Smooth muscle cell of the brain vasculature (primary cell): ENCODE measurements at regions not wholly inside any gene's neighbourhood (a gene's known extent, or its start where the extent isn't known, plus 50 kb on each side); places are given as distances from the start of the nearest gene placed in this dataset.

Experiments used
- DNase-seq: peaks from one replicate; pipeline ENCODE4 v3.0.0-alpha.2; 2012; ENCODE audit warnings: low read depth, low spot score

DNA sequence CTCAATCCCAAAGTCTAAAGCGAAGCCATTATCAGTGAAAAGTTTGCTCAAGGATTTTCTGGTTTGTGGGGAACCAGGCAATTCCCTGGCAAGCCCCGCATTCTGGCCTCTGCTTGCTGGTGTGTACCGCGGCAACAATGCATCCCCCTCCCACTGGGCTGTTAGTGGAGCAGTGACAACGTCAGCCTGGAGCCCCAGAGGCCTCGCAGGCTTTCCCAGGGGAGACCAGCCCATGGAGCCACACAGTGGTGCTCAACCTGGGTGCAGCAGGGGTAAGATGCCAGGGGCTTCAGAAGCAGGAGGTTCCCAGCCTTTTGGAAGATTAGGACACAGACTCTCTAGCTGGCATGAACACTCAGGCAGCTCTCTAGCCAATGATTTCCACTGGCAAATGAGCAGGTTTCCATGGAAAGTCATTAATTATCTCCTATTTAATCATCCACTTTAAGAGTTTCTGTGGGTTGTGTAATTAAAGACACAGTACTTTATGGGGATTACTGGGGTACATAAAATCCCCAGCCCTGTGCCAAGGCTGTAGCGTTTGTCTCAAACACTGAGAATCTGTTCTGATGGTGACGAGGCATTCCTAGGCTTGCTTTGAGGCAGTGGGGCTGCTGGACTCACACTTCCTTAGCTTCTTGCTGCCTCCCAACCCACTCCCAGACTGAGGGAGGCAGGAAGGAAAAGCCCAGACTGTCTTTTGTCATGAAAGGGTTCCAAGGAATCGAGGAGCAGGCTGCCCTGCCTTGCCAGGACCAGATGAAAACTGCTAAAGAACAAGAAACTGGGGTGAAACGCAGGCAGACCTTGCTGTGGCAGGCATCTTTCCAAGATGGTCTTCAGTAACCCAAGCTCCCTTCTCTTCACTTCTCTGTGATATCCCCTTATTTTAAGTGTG, 411.9 kb upstream of the SHH start:
- no peak for DNase-seq

DNA sequence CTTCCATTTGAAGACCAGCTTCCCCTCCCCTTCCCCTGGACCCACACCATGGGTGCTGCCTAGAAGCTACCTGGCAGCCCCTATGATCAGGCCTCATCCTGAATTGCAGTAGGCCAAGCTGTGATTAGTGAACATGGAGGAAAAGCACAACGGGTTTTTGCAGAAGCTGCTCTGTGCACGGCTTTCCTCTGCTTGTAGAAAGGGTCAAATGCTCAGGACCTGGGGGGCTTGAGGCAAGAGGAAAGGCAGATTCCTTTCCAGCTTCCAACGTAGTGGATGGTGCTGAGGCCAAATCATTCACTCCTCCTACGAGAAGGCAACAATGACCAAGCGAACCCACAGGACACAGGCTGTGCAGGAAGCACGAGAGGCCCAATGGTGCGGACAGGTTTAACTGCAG, 410.3 kb upstream of the SHH start:
- no peak for DNase-seq

DNA sequence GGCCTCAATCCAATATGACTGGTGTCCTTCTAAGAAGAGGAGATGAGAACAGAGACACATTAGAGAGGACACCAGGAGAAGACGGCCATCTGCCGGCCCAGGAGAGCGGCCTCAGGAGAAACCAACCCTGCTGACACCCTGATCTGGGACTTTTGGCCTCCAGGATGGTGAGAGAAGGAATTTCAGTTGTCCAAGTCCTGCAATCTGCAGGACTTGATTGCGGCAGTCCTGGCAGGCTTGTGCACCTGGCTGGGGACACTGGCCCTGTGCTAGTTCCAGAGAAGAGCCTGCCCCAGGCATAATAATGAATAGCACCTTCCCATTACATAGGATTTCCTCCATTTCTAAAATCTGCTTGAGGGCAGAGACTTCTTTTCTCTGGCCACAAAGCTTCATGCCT, 409.9 kb upstream of the SHH start:
- DNase-seq = no peak

DNA sequence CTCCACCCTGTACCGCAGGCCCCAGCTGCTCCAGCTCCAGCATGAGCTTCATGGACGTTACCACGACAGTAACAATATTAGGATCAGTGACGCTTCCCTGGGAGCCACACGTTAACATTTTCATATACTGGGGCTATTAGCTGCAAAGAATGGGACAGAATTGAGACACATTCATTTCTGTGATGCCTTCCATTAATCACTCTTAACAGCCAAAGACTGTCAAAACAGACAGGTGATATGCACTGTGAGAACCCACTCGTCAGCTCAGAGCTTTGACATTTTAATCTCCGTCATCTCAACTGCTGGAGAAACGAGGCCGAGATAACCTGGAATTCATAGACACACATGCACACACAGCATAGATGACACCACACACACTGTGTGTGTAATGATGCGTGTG, 408.4 kb upstream of the SHH start:
- DNase-seq = no peak

DNA sequence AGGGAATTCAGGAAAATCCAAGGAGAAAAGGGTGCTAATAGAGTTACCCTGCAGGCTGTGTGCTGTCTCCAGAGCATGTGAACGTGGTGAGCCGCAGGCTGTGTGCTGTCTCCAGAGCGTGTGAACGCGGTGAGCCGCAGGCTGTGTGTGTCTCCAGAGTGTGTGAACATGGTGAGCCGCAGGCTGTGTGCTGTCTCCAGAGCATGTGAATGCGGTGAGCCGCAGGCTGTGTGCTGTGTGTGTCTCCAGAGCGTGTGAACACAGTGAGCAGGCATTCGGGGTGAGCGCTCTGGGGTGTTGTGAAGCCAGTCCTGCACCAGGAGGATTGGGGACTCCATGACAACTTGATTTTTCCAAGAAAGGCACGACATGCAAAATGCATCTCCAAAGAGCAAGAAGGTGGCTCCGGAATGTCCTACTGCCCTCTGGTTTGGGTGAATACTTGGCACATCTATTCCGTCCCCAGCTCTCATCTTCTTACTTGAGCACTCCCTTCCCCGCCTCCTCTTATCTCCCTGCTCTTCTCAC, 407.9 kb upstream of the SHH start:
- no peak for DNase-seq

DNA sequence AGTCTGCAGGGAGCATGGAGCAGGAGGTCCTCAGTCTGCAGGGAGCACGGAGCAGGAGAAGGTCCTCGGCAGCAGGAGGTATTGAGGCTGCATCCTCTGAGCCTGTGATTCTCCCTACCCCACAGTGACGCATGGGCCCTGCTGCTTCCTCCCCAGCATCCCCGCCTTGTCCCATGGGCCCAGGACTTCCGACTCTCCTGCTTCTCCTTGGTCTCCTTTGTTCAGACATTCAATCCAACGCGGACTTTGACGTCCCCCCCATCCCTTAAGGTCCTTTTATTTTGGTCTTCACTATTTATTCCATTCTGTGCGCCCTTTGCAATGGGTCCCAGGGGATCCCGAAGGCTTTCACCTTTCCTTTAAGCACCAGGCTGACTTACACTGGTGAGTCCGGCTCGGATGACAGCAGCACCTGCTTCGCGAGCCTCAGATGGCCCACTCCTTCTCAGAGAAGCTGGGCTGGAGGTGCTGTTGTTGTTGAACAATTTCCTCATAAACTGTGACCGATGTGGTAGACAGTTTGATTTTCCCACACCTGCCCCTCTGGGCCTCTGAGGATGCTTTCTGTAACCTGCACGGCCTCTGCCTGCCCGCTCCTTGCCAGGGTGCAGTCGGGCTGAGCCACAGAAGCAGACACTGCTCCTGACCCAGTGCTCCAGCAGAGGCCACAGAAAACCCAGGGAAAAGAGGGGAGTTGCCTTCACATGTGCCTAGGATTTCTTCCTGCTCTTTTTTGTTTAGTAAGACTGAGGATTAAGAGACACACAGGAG, 407.2 kb upstream of the SHH start:
- DNase-seq = no peak

DNA sequence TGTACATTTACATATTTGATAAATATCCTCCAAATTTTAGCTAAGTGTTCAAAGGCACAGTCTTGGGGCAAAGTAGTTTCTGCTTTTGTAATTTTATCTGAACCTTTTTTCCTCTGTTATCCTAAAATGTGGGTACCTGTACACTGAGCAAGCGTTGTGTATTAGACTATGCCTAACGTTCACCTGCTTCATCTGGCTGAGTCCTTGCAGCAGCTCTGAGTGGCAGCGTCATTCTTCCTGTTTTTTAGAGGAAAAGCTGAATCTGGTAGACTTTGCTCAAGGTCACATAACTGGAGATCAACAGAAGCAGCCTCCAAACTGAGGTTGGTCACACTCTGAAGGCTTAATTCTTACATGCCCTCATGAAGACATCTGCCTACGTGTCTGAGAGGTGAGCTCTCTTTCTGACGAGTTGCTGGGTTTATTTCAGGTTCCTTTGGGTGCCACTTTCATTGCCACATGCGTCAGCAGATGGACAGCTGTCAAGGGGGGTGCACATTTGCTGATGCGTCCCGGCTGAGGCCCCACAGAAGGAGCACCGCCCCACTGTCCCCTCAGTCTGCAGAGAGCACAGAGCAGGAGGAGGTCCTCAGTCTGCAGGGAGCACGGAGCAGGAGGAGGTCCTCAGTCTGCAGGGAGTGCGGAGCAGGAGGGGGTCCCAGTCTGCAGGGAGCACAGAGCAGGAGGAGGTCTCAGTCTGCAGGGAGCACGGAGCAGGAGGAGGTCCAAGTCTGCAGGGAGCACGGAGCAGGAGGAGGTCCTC, 406.5 kb upstream of the SHH start:
- DNase-seq = no peak

DNA sequence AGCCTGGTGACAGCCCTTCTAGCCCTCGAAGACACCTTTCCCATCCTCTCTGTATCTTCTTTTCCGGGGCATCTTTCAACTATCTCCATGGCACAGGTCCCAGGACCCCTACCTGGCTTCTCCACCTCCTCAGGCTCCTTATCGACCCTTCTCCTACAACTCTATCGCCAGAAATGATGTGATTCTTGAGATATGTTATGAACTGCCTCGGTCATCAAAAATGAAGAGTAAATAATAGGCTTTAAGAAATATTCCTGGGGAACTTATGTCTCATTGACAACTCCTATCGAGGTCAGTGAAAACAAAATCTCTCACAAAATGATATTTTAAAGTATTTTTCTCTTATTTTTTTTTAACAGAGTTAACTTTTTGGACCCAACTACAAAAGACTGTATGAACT, 405.5 kb upstream of the SHH start:
- no peak for DNase-seq

DNA sequence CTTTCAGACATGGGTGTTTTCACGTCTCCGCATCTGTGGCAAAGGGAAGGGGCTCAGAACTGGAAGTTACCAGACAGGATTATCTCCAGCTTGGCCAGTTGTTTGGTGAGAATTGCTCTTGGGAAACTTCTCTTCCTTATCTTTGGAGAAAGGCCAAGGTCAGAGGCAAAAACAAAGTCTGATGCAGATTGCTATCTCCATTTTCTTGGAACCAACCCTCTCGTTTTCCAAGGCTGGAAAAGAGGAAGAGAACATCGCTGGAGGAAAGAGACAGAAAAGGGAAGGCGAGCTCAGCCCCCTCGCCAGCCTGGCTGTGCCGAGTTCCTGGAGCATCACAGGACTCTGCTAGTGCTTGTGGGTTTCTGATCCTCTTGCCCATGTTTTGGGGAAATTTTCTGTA, 396.8 kb upstream of the SHH start:
- DNase-seq = no peak

DNA sequence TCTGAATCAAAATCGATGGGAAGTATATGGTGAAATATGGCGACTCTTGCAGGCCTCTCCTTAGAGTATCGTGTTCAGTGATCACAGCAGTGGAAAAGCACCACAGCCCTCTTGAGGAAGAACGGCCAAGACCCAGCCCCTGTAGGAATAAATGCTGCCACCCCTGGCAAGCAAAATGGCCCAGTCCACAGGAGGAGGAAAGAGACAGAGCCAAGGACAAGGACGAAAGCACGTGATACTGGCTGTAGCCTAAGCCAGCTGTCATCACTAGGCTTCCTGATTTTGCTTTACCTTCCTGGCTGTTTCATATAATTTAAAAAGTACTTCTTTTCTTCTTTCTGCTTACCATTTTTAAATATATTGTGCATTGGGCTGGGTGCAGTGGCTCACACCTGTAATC, 395.0 kb upstream of the SHH start:
- DNase-seq = no peak

DNA sequence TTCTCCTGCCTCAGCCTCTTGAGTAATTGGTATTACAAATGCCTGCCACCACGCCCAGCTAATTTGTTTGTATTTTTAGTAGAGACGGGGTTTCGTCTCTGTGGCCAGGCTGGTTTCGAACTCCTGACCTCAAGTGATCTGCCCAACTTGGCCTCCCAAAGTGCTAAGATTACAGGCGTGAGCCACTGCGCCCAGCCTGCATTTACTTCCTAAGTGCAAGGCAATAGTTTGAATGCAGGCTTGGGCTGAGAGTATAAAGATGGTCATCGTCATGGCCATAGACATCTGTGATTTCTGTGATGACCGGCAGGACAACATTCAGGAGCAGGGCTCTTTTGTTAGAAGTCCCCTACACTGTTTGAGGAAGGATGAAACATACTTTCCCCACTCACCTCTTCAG, 393.9 kb upstream of the SHH start:
- no peak for DNase-seq

DNA sequence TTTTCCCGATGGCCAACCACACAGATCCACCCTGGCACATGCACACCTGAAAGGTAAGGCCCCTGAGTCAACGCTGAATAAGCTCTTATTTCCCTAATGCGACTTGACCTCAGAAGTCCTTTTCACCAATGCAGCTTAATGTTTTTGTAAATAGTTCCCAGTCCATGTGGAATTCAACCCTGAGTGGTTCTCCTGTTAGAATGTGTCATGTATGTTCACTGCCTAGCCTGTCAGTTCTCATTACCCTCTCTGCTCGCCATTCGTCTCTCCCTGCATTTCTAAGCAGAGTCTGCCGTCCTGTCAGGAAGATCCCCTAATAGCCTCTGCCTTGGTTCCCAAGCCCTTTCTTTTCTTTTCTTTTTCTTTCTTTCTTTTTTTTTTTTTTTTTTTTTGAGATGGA, 392.6 kb upstream of the SHH start:
- DNase-seq = no peak

DNA sequence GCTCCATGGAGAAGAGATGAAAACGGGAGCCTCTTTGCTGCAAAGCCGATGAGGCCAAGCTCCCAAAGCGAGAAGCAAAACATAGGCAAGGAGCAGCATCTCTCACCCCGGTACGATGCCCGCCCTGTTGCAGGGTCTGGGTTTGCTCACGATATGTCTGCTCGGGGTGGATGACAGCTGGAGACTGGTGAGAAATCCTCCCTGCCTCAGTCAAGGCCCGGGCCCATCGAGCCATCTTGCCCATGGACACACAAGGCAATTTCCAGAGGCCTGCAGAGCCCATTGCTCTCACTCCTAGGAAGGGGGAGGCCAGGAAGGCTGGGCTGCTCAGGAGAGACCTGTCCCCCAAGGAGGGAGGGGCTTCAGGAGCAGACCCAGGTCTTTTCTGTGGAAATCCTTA, 391.7 kb upstream of the SHH start:
- no peak for DNase-seq

DNA sequence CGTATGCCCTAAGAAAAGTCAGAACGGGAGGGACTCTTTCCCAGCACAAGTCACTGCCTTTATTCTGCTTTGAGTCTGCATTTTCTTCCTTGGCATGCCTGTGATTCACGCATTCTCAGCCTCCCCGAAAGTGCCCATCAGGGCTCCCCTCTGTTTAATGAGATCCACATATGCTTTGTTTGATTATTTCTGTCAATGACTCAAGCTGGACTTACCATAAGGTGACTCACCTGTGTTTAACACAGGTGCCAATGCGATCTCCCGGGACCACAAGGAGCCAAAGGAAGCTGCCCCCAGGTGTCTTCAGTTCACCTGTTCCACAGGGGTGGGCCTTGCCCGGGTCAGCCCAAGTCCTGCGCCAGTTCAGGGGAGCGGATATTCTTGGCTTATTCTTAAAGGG, 386.0 kb upstream of the SHH start:
- no peak for DNase-seq

DNA sequence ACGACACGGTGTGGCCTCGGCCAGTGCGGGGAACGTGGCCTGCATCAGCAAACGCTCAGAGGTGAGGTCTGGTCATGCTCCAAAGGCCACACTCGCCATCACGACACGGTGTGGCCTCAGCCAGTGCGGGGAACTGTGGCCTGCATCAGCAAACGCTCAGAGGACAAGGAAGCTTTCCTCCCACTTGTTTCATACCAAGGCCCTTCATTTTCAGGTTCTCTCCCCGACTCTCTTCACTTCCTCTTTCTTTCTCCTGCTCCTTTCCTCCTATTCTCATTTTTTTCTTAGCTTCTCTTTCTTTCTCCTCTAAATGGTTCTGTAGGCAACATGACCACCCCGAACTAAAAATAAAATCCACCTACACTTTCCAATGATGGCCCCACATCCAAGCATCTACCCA, 384.4 kb upstream of the SHH start:
- no peak for DNase-seq

DNA sequence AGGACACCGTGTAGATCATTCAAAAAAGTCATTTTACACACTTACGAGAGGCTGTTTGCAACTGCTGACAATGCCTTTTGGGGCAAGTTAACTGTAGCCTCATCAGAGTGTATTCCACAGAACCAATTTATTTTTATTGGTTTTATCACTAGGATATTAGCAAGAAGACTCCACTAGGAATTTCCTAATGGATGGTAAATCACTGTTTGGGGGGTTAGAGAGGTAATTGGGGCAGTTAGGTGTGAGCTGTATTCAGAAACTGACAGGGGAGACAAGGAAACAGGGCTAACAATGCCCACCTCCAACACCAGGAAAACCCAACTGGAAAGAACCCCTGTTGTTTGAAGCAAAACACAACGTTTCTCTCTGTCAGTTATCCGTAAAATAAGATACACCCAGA, 383.0 kb upstream of the SHH start:
- no peak for DNase-seq

DNA sequence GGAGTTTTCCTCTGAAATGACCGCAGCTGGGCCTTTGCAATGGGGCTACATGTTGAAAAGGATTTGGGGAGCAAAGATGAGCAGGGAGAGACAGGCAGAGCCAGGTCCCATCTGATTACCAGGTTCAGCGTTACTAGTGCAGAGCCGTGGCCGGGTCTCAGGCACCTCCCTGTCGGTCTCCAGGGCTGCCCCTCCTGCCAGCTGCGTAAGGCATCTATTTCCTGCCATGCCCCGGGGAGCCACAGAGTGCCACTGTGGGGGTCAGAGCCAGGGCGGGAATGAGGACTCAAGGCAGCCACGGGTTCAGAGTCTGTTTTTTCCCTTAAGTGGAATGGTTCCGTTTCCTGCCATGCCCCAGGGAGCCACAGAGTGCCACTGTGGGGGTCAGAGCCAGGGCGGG, 382.6 kb upstream of the SHH start:
- DNase-seq = no peak

DNA sequence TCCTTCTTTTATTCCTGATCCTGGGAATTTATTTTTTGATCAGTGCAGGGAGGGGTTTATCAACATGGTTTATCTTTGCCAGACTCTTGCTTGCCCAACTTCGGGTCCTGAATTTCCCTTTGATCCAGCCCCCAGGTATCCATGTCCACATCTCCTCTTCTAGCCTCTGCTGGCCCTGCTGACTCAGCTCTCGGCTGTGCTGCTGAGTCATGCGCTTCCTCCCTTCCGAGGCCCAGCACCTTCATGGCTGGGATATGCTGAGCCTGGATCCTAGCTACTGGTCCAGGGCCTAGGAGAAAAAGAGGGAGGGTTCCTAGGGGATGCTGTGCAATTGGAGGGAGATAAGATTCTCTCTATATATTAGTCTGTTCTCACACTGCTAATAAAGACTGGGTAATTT, 380.7 kb upstream of the SHH start:
- no peak for DNase-seq

DNA sequence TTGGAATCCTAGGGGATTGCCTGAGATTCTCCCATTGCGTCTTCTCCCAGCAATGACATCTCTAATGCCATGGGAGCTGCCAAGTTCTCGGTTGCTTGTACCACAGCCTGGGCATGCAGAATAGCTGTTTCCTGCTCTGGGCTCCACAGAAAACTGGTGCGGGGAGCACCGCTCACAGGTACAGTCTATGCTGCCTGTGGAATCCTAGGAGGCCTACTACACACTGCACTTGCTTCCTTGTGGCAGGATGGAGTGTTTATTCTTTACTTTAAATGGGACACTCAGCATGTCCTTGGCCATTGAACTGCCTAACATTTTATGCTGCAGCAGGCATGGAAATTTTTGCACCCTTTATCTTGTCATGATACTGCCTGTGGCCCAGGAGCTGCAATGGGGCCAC, 378.8 kb upstream of the SHH start:
- no peak for DNase-seq

DNA sequence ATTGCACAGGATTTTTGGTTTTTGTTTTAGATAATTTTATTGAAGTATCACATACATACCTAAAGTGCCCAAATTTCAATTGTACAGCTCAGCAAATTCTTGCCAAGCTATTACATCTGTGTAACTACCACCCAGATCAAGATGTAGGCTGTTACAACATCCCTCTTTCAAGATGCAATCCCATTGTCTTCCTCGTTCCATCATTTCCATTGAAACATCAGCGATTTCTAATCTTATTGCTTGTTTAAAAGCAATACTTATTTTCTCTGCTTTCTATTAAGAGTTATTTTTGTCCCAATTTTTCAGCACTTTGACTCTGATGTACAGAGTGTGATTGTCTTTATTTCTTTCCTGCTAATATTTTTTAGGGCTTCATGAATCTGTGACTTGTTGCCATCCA, 372.8 kb upstream of the SHH start:
- no peak for DNase-seq

DNA sequence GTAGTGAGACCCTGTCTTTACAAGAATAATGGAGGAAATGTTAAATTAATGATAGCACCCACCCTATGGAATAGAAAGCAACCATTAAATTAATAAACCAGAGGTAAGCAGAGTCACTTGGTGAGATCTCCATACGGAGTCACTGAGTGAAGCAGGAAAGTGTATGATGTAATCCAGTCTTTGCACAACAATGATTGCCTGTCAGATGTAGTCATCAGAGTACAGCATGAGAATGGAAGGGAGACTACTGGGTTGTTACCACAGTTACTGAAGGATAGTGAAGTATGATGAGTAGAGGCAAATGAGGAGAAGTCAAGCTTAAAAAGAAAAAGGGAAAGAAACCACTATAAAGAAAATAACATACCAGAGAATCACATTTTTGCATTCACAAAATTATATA, 371.9 kb upstream of the SHH start:
- DNase-seq = no peak
